H9 (cell line): ENCODE measurements at regions not wholly inside any gene's neighbourhood (a gene's known extent, or its start where the extent isn't known, plus 50 kb on each side); places are given as distances from the start of the nearest gene placed in this dataset.
"Not testable (repeated sequence)": the region's sequence is repeated elsewhere in the genome, so short reads cannot be mapped to it uniquely, and the experiment has no call there.

Experiments used
- DNase-seq: peaks from one replicate; pipeline ENCODE4 v3.0.0-alpha.2; 2017
- H2AFZ ChIP-seq: one replicate; pipeline ENCODE4 v1.6.1; 2013; ENCODE audit warnings: mild to moderate bottlenecking, low read length, control low read depth, moderate library complexity
- H2AK5ac ChIP-seq: 2 replicates; pipeline ENCODE4 v1.6.1; 2013; ENCODE audit warnings: low read length, control low read depth, mixed read lengths; ENCODE audit not compliant: insufficient read length
- H2BK120ac ChIP-seq: one replicate; pipeline ENCODE4 v1.6.1; 2013; ENCODE audit warnings: low read depth, mild to moderate bottlenecking, low read length, control low read depth, inconsistent platforms; ENCODE audit not compliant: poor library complexity, severe bottlenecking
- H2BK12ac ChIP-seq: 2 replicates; pipeline ENCODE4 v1.6.1; 2013; ENCODE audit warnings: low read length, control low read depth, mixed read lengths, low read depth; ENCODE audit not compliant: insufficient read length
- H2BK15ac ChIP-seq: 2 replicates; pipeline ENCODE4 v1.6.1; 2013; ENCODE audit warnings: low read depth, low read length, control low read depth
- H2BK20ac ChIP-seq: one replicate; pipeline ENCODE4 v1.6.1; 2013; ENCODE audit warnings: low read depth, mild to moderate bottlenecking, low read length, control low read depth, inconsistent platforms; ENCODE audit not compliant: poor library complexity, severe bottlenecking
- H2BK5ac ChIP-seq: 2 replicates; pipeline ENCODE4 v1.6.1; 2013; ENCODE audit warnings: low read length, control low read depth, mixed read lengths; ENCODE audit not compliant: insufficient read length
- H3K14ac ChIP-seq: 2 replicates; pipeline ENCODE4 v1.6.1; 2013; ENCODE audit warnings: low read length, control low read depth; ENCODE audit not compliant: insufficient read depth
- H3K18ac ChIP-seq: 2 replicates; pipeline ENCODE4 v1.6.1; 2013; ENCODE audit warnings: low read depth, mild to moderate bottlenecking, mixed read lengths, low read length, control low read depth; ENCODE audit not compliant: insufficient read length
- H3K23ac ChIP-seq: 2 replicates; pipeline ENCODE4 v1.6.1; 2013; ENCODE audit warnings: low read length, control low read depth, mixed read lengths, low read depth; ENCODE audit not compliant: insufficient read length
- H3K23me2 ChIP-seq: 2 replicates; pipeline ENCODE4 v1.6.1; 2013; ENCODE audit warnings: low read depth, mild to moderate bottlenecking, mixed read lengths, low read length, control low read depth; ENCODE audit not compliant: insufficient read length, poor library complexity, severe bottlenecking
- H3K27ac ChIP-seq: 2 replicates; pipeline ENCODE4 v1.5.1; 2013; ENCODE audit warnings: low read length, control low read depth, mixed read lengths, low read depth; ENCODE audit not compliant: insufficient read length
- H3K27me3 ChIP-seq: 2 replicates; pipeline ENCODE4 v1.6.1; 2013; ENCODE audit warnings: low read length, control low read depth, inconsistent platforms; ENCODE audit not compliant: insufficient read depth
- H3K4ac ChIP-seq: 2 replicates; pipeline ENCODE4 v1.6.1; 2013; ENCODE audit warnings: low read depth, mild to moderate bottlenecking, control low read depth, inconsistent platforms, low read length, moderate library complexity
- H3K4me1 ChIP-seq: 2 replicates; pipeline ENCODE4 v1.6.1; 2013; ENCODE audit warnings: low read length, control low read depth, inconsistent platforms; ENCODE audit not compliant: insufficient read depth
- H3K4me2 ChIP-seq: 2 replicates; pipeline ENCODE4 v1.6.1; 2013; ENCODE audit warnings: low read length, control low read depth, mixed read lengths; ENCODE audit not compliant: insufficient read length, insufficient read depth
- H3K56ac ChIP-seq: 2 replicates; pipeline ENCODE4 v1.6.1; 2013; ENCODE audit warnings: low read depth, mild to moderate bottlenecking, mixed read lengths, low read length, control low read depth; ENCODE audit not compliant: insufficient read length
- H3K79me1 ChIP-seq: 2 replicates; pipeline ENCODE4 v1.6.1; 2013; ENCODE audit warnings: low read depth, mild to moderate bottlenecking, moderate library complexity, low read length, control low read depth, inconsistent platforms; ENCODE audit not compliant: insufficient read depth, poor library complexity, severe bottlenecking
- H3K79me2 ChIP-seq: 2 replicates; pipeline ENCODE4 v1.6.1; 2013; ENCODE audit warnings: low read length, control low read depth, inconsistent platforms; ENCODE audit not compliant: insufficient read depth
- H3K9ac ChIP-seq: 2 replicates; pipeline ENCODE4 v1.6.1; 2013; ENCODE audit warnings: low read length, control low read depth, mixed read lengths; ENCODE audit not compliant: insufficient read length; ENCODE audit errors: extremely low read depth
- H3K9me3 ChIP-seq: one replicate; pipeline ENCODE4 v1.6.1; 2013; ENCODE audit warnings: low read depth, low read length, inconsistent platforms; ENCODE audit not compliant: control insufficient read depth
- H3T11ph ChIP-seq: one replicate; pipeline ENCODE4 v1.6.1; 2013; ENCODE audit warnings: mild to moderate bottlenecking, low read length, control low read depth, inconsistent platforms
- H4K20me1 ChIP-seq: one replicate; pipeline ENCODE4 v1.6.1; 2013; ENCODE audit not compliant: control insufficient read depth, insufficient read length, insufficient read depth
- H4K5ac ChIP-seq: 2 replicates; pipeline ENCODE4 v1.6.1; 2013; ENCODE audit warnings: low read depth, mild to moderate bottlenecking, mixed read lengths, low read length, control low read depth; ENCODE audit not compliant: insufficient read length
- H4K8ac ChIP-seq: replicated peaks from 2 replicates; pipeline ENCODE4 v1.6.1; 2013; ENCODE audit warnings: low read length, control low read depth, mixed read lengths, low read depth; ENCODE audit not compliant: insufficient read length
- H4K91ac ChIP-seq: 2 replicates; pipeline ENCODE4 v1.6.1; 2013; ENCODE audit warnings: low read depth, mild to moderate bottlenecking, moderate library complexity, mixed read lengths, low read length, control low read depth; ENCODE audit not compliant: insufficient read length
- H3K27ac Mint-ChIP-seq, 3 experiments: 2 replicates in 2 of 3; 3 replicates in 1 of 3; pipeline ENCODE4 v1.8.0; 2020 to 2021; ENCODE audit warnings: mixed read lengths in 3 of 3, mild to moderate bottlenecking in 1 of 3, moderate library complexity in 1 of 3
- H3K27me3 Mint-ChIP-seq: 2 replicates; pipeline ENCODE4 v1.8.0; 2021; ENCODE audit warnings: low read depth, mild to moderate bottlenecking, moderate library complexity, mixed read lengths
- H3K36me3 Mint-ChIP-seq, 3 experiments: 2 replicates in 2 of 3; 3 replicates in 1 of 3; pipeline ENCODE4 v1.8.0; 2020 to 2021; ENCODE audit warnings: low read depth in 3 of 3, mixed read lengths in 3 of 3; ENCODE audit not compliant: insufficient read depth in 1 of 3
- H3K4me1 Mint-ChIP-seq, 2 experiments: 2 replicates each; pipeline ENCODE4 v1.8.0; 2020; ENCODE audit warnings: mixed read lengths in 2 of 2
- H3K4me3 Mint-ChIP-seq, 2 experiments: 2 replicates in 1 of 2; 3 replicates in 1 of 2; pipeline ENCODE4 v1.8.0; 2020 to 2021; ENCODE audit warnings: mild to moderate bottlenecking in 2 of 2, mixed read lengths in 2 of 2, moderate library complexity in 1 of 2
- H3K9me3 Mint-ChIP-seq, 2 experiments: 2 replicates in 1 of 2; 3 replicates in 1 of 2; pipeline ENCODE4 v1.8.0; 2020; ENCODE audit warnings: mild to moderate bottlenecking in 2 of 2, mixed read lengths in 2 of 2, moderate library complexity in 1 of 2
- CTCF ChIP-seq: fragments of 200-600 bp; sonication (generic); conservative IDR thresholded peaks from 3 replicates; pipeline ENCODE4 v1.8.0; 2021; ENCODE audit warnings: antibody characterized with exemption, mild to moderate bottlenecking
- WGBS: extraction: QIAGEN DNeasy Blood & Tissue Kit; methylation state at CpG from one replicate; pipeline ENCODE4 v1.1.7; 2013; ENCODE audit warnings: missing lambda C conversion rate, low lambda C conversion rate, mixed read lengths; ENCODE audit not compliant: insufficient read length; ENCODE audit errors: extremely low coverage; 5-methylcytosine and 5-hydroxymethylcytosine counted together

DNA sequence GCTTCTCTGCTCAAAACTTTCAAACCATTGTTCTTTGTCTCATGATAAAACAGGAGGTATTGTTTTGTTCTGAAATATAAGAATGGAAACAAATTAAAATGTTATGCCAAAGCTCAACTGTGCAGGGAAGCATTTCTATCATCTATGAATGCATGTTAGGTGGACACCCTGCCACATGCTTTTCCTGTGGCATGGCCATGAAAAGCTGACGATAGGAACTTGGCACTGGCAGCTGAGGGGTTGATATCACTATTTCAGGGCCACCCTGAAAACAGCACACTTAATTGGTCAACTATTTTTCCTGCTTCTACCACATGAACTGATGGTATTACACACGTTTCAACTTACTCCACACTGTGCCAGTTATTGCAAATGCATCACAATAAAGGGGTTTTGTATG lies 157.3 kb downstream of the MREG start:
- TF ChIP-seq CTCF, result no peak
- Histone ChIP-seq H2AFZ (no peak overlapping the region), H3K9me3 (no peaks in the 10 kb centered on the region), H3K4me2 (no peak overlapping the region), H2BK120ac (no peak overlapping the region), H4K20me1 (no peaks in the 10 kb centered on the region), H3T11ph (no peak overlapping the region), H3K79me2 (no peaks in the 10 kb centered on the region), H3K14ac (no peak overlapping the region), H3K4me1 (no peaks in the 10 kb centered on the region), H3K79me1 (no peaks in the 10 kb centered on the region), H4K8ac (no peak overlapping the region), H3K9ac (no peak overlapping the region), H3K23ac (no peak overlapping the region), H2BK20ac (no peak overlapping the region), H3K18ac (no peak overlapping the region), H3K4ac (no peak overlapping the region), H4K91ac (no peak overlapping the region), H2AK5ac (no peak overlapping the region), H2BK12ac (no peak overlapping the region), H2BK15ac (no peak overlapping the region), H3K27me3 (no peaks in the 10 kb centered on the region), H3K56ac (no peak overlapping the region), H3K27ac (no peak overlapping the region), H4K5ac (no peak overlapping the region), H2BK5ac (no peak overlapping the region), H3K23me2 (no peaks in the 10 kb centered on the region)
- H3K27me3 Mint-ChIP-seq, result no peaks in the 10 kb centered on the region
- peaks cover 12 to 20% of the 10 kb centered on the region in 2 experiments for H3K9me3 Mint-ChIP-seq
- no peak for DNase-seq
- H3K4me1 Mint-ChIP-seq, result peaks cover 4 to 11% of the 10 kb centered on the region in 2 experiments; a peak in 3 of 4 replicates
- WGBS, result no CpG with 5 or more reads among the region's 2 CpGs
- no peak overlapping the region for H3K27ac Mint-ChIP-seq
- H3K36me3 Mint-ChIP-seq, result peaks cover 5 to 12% (median 7%) of the 10 kb centered on the region in 3 experiments; a peak in 5 of 7 replicates
- H3K4me3 Mint-ChIP-seq, result no peak overlapping the region

- not testable (repeated sequence) for H3K4me2 ChIP-seq, H2BK15ac ChIP-seq, H3K4ac ChIP-seq, H2AFZ ChIP-seq, H3K27me3 Mint-ChIP-seq, H4K5ac ChIP-seq, H2BK5ac ChIP-seq, H4K8ac ChIP-seq, H3K4me1 ChIP-seq, H2BK20ac ChIP-seq, H3K23ac ChIP-seq, H3K27ac ChIP-seq, DNase-seq, H3T11ph ChIP-seq, H2BK12ac ChIP-seq, H2BK120ac ChIP-seq, H3K27ac Mint-ChIP-seq, H4K20me1 ChIP-seq, H2AK5ac ChIP-seq, H3K79me2 ChIP-seq, H3K18ac ChIP-seq, H3K14ac ChIP-seq, H3K27me3 ChIP-seq, H3K56ac ChIP-seq, H3K23me2 ChIP-seq, H3K4me3 Mint-ChIP-seq, H3K79me1 ChIP-seq, H4K91ac ChIP-seq, H3K9me3 ChIP-seq, H3K9ac ChIP-seq
- H3K9me3 Mint-ChIP-seq, result peaks cover 12 to 20% of the 10 kb centered on the region in 2 experiments
- peaks cover 4 to 11% of the 10 kb centered on the region in 2 experiments; a peak in 3 of 4 replicates for H3K4me1 Mint-ChIP-seq
- H3K36me3 Mint-ChIP-seq, result peaks cover 5 to 12% (median 7%) of the 10 kb centered on the region in 3 experiments; a peak in 5 of 7 replicates
- no CpG with 5 or more reads among the region's 1 CpG for WGBS
These were observed 158.0 kb downstream of the MREG start for GRCh38 chr2:215855308-215855707.
